Left renal pelvis (tissue), 4 donors: ENCODE measurements at regions not wholly inside any gene's neighbourhood (a gene's known extent, or its start where the extent isn't known, plus 50 kb on each side); places are given as distances from the start of the nearest gene placed in this dataset.
"Not testable (repeated sequence)": the region's sequence is repeated elsewhere in the genome, so short reads cannot be mapped to it uniquely, and the experiment has no call there.

ENCODE experiments used
- DNase-seq, 4 donors: peaks; one replicate each; pipeline ENCODE4 v3.0.0-alpha.2; 2013; ENCODE audit warnings: low read depth in 4 of 4, low spot score in 3 of 4

DNA sequence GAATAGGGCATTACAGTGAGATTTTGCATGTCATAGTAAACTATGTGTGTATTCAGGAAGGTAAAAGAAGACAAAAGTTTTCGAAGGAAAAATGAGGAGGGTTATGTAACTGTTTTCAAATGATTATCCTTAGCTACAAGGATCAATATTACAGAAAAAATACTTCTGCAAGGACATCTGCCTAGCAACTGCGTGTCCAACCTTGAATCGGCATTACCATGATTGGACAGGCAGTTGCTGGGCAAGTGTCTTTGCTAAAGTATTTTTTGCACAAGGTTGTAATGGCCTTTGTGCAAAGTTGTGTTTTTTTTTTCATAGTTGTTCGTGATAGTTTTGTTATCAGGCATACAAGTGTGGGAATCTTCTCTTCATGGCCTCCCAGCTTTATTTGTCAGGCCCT is 136.8 kb downstream of the FASLG start:
- DNase-seq = no peak

DNA sequence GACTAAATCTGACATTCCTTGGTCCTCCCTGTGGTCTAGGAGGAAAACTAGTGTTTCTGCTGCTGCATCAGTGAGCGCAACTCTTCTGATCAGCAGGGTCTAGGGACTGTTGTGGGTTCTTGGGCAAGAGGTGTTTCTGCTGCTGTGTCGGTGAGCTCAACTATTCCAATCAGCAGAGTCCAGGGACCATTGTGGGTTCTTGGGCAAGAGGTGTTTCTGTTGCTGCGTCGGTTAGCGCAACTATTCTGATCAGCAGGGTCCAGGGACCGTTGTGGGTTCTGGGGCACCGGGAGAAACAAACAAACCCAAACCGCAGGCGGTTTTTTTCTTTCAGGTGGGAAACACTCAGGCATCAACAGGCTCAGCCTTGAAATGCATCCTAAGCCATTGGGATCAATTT is 140.9 kb downstream of the FASLG start:
- DNase-seq = not testable (repeated sequence)

DNA sequence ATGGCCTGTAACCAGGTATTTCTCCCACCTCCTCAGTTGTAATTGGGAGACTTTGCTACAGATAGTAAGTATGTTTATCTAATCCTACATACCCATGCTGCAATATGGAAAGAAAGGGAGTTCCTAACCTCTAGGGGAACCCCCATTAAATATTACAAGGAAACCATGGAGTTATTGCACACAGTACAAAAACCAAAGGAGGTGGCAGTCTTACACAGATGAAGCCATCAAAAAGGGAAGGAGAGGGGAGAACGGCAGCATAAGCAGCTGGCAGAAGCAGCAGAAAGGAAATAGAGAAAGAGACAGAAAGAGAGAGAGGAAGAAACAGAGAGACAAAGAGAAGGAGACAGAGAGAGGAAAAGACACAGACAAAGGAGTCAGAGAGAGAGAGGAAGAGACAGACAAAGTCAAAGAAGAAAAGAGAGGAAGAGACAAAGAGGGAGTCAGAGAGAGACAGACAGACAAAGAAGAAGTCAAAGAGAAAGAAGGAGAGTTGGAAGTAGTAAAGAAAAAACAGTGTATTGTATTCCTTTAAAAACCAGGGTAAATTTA is 142.9 kb downstream of the FASLG start:
- no peak for DNase-seq

DNA sequence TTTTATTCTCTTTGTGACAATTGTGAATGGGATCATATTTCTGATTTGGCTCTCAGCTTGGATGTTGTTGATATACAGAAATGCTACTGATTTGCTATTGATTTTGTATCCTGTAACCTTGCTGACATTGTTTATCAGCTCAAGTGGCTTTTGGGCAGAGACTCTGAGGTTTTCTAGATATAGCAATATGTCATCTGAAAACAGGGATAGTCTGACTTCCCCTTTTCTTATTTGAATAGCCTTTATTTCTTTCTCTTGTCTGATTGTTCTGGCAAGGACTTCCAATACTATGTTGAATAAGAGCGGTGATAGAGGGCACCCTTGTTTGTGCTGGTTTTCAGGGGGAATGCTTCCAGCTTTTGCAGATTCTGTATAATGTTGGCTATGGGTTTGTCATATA is 150.8 kb downstream of the FASLG start:
- no peak for DNase-seq

DNA sequence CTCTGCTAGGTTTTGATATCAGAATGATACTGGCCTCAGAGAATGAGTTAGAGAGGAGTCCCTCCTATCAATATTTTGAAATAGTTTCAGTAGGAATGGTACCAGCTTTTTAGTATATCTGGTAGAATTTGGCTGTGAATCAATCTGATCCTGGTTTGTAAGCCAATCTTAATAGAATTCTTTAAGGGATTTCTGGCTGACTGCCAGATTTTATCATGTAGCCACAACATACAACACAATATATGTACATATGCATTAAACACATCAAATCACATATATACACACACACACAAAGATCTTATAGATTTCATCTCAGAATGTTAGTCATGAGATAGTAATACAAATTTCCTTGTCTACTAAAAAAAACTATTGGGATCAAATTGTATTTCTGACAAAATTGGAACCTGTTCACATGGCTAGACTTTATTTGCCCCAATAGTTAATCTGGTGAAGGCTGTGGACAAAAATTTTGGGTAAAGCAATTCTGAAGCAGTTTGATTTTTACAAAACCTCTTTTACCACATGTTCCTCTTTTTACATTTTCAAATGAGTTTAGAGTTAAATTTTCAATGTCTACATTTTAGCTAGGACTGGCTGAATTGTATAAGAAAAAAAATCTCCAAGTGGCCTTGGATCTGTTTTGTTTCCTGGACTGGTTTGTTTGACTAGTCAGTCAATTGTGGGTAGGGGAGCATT is 151.7 kb downstream of the FASLG start:
- DNase-seq = no peak

DNA sequence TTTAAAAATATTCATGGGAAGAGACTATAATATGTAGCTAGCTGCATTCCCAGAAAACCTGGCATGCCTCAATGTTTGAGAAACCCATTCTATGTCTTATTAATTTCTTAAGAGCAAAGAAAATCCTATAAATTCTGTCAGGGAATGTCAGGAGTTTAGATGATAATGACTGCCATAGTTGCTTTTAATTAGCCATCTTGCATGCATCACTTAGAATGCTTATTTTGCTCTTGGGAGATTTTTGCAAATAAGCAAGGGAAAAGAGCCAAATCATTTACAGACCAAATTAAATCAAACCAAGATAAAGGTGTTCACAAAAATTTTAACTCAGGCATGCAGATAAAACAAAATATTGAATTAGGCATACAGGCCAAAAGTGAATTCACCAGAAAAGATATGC is 152.8 kb downstream of the FASLG start:
- DNase-seq = no peak

DNA sequence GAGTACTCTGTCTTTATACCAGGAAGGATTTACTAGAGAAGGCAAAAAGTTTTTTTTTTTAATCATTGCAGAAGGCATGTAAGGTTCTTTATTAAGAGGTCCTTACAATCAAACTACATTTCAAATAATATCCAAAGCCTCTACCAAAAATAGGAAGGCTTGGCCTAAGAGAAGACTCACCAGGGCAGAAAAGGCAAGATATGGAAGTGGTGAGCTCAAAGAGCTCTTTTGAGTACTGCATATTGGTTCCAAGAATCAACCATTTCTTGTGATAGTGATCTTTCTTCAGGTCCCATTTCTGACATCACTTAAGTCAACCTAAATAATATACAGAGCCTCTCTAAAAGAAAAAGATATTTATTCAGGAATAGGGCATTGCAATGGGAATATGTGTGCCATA is 153.2 kb downstream of the FASLG start:
- no peak for DNase-seq

DNA sequence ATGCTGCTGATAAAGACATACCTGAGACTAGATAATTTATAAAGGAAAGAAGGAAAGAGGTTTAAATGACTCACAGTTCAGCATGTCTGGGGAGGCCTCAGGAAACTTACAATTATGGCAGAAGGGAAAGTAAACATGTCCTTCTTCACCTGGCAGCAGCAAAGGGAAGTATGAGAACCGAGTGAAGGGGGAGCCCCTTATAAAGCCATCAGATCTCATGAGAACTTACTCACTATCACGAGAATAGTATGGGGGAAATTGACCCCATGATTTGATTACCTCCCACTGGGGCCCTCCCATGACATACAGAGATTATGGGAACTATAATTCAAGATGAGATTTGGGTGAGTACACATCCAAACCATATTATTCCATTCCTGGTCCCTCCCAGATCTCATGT is 154.4 kb downstream of the FASLG start:
- DNase-seq = no peak

DNA sequence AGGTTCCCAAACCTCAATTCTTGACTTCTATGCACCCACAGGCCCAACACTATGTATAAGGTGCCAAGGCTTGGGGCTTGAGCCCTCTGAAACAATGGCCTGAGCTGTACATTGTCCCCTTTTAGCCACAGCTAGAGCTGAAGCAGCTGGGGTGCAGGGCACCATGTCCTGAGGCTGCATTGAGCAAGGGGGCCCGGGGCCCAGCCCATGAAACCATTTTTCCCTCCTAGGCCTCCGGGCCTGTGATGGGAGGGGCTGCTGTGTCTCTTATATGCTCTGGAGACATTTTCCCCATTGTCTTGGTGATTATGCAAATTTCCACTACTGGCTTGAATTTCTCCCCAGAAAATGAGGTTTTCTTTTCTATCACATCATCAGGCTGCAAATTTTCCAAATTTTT is 155.5 kb downstream of the FASLG start:
- no peak for DNase-seq

DNA sequence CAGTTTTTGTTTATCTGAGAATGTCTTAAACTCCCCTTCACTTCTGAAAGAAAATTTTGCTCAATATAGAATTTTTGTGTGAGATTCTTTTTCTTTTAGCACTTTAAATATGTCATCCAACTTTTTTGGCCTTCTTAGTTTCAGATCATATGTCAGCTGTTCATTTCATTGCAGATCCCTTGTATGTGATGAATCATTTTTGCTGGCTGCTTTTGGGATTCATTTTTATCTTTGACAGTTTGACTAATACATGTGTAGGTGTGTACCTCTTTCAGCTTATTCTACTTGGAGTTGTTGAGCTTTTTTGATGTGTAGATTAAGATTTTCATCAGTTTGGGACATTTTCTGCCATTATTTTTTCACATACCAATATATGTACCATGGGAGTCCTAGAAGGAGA is 156.8 kb downstream of the FASLG start:
- DNase-seq = no peak

DNA sequence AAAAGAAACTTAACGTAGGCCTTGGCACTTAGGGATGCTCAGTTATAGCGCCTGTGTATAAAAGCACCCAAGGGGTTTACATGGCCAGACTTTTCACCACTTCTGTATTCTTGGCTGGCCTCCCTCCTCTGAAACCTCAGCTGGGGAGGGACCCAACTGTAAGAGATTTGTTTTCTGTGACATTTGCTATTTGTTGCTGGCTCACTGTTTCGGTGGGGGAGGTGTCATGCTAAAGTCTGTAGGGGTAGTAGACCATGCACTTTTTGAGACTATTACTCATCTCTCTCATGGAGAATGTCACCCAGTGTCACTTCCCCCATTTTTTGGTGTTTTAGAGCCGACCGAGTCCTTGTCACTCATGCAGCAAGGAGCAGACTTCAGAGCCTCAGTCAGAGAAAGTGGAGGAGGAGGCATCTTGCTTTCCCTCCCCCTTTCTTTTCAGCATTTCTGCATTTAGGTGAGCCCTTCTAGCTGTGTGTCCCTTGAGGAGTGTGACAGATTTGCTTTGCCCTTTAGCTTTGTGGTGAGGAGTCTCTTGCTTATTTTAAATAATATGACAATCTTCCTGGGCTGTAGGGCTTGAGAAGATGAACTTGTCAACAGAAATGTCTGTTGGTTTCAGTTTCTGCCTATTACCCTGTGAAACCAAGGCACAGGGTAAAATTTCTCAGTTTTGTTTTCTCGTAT is 160.1 kb downstream of the FASLG start:
- no peak for DNase-seq

DNA sequence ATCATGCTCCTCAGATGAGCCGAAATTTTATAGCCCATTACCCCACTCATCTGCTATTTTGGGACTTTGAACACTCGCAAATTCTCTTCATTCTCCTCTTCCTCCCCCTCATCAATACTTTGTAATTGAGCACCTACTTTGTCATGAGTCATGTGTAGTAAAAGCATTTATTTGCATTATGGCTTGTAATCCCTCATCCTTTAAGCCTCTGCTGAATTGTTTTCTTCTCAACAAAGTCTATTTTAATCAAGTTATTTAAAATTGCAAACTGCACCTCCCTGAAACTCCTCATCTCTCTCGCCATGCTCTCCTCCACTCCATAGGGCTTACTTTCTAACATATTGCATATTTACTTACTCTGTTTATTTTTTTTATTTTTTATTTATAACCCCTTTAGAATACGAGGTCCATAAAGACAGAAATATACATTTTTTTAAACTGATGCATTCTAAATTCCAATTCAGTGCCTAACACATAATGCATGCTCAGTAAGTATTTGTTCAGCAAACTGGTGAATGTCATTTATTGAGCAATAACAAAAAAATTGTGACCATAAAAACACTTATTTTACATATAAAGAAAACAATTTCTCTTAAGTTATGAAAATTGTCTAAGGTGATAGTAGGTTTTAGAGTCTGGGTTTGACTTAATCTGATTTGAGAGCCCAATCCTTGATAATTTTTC is 161.7 kb downstream of the FASLG start:
- no peak for DNase-seq

DNA sequence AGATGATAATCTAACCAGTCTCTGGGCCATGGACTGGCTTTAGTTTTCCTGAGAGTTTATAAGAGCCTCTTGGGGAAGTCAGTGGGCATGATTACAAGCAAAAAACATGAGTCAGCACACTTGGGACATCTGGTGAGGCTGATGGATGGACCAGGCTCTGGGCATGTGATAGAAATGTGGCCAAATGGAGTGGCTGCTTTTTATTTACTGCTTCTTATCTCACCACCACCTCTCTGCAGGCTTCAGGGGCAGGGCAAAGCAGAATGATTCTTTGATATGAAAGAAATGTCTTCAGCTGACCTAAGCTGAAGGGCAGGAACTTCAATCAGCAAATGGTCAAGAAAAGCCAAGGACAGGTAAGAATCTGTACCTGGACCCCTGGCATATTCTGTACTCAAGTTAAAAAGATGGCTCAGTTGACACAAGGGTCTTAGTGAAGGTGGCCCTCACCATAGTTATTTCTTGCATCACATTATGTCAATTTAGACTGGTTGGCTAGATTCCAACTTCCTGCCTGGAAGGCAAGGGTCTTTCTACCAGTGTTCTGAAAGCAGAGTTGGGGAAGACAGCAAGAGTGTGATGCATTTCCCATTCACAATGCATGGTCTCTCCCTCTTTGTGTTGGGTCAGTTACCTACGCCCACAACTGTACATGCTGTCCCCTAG is 162.8 kb downstream of the FASLG start:
- no peak for DNase-seq

DNA sequence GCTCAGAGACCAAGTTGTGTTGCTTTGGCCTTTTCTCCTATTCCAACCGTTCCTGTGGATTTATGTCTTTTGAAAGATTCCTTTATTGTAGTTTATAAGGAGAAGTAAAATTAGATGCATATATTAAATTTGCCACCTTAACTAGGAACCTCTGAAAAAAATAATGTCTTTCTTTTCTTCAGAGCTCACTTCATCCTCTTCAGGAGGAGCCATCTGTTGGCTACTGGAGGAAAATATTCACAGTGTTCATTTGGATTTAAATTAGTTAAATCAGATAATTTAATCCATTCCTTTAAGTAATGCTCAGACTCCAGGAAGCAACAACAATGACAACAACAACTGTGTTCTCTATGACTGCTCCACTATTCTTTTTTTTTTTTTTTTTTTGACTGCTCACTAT is 164.0 kb downstream of the FASLG start:
- DNase-seq = no peak

DNA sequence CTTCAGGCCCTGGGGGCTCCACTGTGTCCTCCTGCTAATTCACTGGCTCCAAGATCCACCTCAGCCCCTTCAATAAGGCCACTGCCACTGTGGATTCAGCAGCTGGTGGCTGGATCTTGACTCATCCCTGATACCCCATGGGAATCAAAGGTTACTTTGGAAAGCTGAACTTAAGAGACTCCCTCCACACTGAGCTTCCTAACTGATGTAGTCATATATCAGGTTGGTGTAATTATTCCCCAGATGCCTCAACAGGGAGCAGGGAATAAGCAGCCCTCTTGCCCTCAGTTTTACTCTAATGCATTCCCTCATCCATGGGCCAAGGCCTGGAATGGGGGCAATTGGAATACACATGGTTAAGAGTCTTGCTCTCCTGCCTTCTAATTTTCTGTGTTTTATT is 164.6 kb downstream of the FASLG start:
- DNase-seq = no peak

DNA sequence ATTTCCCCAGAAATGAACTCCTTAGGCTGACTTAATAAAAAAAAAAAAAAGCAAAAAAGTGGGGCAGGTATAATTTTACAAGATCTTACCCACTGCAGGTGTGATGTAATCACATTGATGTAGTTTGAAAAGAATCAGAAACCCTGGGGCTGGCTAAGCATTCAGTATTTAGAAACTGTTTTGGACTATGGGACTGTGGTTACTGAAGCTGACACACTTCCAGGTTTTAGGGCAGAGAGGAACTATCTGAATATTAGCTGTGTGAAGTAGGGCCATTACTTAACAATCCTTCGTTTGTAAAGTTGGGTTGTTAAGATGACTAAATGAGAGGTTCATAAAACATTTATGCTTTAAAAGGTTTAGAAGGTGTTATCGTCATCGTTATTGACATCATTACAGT is 165.3 kb downstream of the FASLG start:
- no peak for DNase-seq

DNA sequence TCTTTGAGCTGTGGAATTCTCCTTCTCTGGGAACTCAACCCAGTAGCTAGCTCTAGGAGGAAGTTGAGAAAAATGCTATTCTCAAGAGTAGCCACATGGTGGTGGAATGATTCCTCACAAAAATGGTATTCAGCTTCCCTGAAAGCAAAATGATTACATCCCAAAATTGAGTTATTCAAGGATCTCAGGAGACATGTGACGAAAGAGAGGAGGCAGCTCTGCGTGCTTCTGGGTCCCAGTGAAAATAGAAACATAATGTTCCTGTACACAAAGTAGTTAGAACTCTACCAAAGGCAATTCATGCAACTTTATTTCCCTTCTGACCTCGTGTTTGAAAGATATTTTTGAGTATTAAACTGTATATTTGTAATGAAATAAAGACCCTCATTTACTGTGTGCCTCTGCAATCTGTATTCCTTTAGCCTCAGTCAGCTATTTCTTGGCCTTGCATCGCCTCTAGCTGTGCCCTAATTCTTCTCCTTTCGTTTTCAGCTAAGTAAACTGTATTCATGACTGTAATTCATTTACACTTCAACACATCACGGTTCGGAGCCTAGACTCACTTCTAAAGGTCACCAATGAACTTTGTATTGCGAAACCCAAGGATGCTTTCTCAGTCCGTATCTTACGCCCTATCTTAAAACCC is 167.3 kb downstream of the FASLG start:
- DNase-seq = peak; percentile 10 to 27 (median 22)

DNA sequence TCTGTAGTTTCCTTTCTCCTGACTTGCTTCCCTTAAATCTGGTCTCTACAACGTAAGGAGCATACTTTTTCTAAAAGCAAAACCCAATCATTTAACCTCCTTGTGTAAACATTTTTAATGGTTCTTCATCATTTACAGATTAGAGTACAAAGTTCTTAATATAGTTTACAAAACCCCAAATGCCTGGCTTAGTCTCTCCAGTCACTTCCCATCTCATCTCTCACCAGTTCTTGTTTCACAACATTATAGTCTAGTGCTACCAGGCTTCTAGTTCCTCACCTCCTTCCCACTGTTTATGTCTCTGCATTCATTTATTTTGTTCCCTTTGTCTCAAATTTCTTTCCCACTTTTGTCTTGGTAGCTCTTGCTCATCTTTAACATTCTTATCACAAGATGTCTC is 168.4 kb downstream of the FASLG start:
- no peak for DNase-seq

DNA sequence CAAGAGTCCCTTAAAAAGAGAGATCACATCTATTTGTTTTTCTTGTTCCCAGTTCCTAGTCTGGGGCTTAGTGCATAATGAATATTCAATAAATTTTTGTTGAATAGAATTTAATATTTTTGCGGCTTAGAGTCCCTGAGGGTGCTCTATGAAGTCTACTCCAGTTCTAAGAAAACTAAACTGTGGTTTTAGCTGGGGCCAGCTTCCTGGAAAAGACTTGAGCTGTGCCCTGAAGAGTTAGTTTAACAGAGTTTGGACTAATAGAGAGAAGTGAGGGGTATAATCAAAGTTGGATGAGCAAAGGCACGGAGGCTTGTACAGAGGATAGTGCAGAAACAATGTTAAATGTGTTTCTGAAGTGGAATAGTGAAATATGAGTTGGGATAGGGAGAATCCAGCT is 168.9 kb downstream of the FASLG start:
- no peak for DNase-seq

DNA sequence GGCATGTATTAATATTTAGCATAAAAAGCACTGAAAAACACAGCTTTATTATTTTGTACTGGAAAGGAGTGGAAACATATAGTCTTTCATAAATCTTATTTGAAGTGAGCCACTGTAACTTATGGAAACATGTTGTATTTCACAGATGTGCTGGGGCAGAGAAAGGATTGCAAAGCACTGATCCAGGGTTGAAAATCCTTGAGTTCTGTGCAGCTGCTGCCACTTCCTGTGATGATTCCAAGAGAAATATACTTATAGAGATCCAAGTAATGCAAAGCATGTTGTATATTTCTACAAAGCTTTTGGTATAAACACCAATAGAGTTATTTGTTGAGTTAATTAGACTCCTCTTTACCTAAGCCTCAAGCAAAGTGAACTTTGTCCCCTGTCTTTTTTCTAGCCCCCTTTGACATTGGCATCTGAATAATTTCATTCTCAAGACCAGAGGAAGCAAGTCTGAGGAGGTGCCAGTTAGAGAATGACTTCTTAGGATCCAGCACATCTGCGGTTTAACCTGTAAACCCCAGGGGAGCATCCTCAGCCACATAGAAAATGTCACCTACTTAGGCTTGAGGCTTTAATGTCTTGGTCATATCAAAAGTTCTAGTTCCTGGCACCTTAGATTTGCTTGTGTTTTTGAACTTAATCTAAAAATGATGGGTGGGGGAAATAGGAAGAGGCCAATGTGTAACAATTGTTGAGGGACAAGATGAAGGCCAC is 173.3 kb downstream of the FASLG start:
- no peak for DNase-seq
